Hepatocyte (in vitro differentiated cells): ENCODE measurements at regions not wholly inside any gene's neighbourhood (a gene's known extent, or its start where the extent isn't known, plus 50 kb on each side); places are given as distances from the start of the nearest gene placed in this dataset.

Source experiments
- EZH2 ChIP-seq: fragments of 200-600 bp; sonication (generic); IDR thresholded peaks from 2 replicates; pipeline ENCODE4 v1.6.1; 2016; ENCODE audit warnings: antibody characterized with exemption, mild to moderate bottlenecking, borderline replicate concordance
- EZH2phosphoT487 ChIP-seq: fragments of 200-600 bp; sonication (generic); IDR thresholded peaks from one replicate; pipeline ENCODE4 v1.6.1; 2018; ENCODE audit warnings: antibody characterized with exemption, mild to moderate bottlenecking, low read depth, moderate library complexity; ENCODE audit not compliant: unreplicated experiment, severe bottlenecking
- TF ChIP-seq, protein P1 (sequence below): fragments of 200-600 bp; sonication (generic); IDR thresholded peaks from 2 replicates; pipeline ENCODE4 v1.5.1; 2016; ENCODE audit warnings: antibody characterized with exemption, mild to moderate bottlenecking; ENCODE audit not compliant: poor library complexity

DNA sequence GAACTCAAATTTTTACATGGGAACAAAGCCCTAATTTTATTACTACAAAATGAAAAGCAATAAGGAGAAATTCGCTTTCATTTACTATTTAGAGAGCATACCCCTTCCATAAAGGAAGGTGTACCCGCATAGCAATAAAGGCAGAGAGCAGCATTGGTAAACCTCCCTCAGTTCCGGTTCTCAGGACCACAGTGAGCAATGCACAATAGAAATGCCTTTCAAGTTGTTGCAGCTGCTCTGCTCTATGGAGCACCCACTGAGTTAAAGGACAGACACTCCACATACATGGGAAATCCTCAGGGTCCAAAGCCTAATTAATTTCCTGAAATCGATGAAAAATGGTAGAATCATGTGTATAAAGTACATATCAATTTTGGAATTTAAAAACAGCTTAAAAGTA is 89.9 kb upstream of the MPDZ start:
- TF ChIP-seq, protein P1, sequence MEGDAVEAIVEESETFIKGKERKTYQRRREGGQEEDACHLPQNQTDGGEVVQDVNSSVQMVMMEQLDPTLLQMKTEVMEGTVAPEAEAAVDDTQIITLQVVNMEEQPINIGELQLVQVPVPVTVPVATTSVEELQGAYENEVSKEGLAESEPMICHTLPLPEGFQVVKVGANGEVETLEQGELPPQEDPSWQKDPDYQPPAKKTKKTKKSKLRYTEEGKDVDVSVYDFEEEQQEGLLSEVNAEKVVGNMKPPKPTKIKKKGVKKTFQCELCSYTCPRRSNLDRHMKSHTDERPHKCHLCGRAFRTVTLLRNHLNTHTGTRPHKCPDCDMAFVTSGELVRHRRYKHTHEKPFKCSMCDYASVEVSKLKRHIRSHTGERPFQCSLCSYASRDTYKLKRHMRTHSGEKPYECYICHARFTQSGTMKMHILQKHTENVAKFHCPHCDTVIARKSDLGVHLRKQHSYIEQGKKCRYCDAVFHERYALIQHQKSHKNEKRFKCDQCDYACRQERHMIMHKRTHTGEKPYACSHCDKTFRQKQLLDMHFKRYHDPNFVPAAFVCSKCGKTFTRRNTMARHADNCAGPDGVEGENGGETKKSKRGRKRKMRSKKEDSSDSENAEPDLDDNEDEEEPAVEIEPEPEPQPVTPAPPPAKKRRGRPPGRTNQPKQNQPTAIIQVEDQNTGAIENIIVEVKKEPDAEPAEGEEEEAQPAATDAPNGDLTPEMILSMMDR = no peak
- no peak for TF ChIP-seq EZH2
- TF ChIP-seq EZH2phosphoT487 = no peak
